Fibroblast of lung (primary cell): ENCODE measurements at regions not wholly inside any gene's neighbourhood (a gene's known extent, or its start where the extent isn't known, plus 50 kb on each side); places are given as distances from the start of the nearest gene placed in this dataset.

Source experiments
- DNase-seq, 2 donors: peaks; one replicate each; pipeline versions ENCODE4 v3.0.0 to v3.0.0-alpha.2; 2010; ENCODE audit warnings: low read depth in 2 of 2
- H2AFZ ChIP-seq: 2 replicates; pipeline ENCODE4 v1.5.1; 2012; ENCODE audit warnings: low read length, control low read depth, inconsistent platforms
- H3K27ac ChIP-seq: 2 replicates; pipeline ENCODE4 v1.5.1; 2011; ENCODE audit warnings: low read length, control low read depth; ENCODE audit not compliant: insufficient read depth
- H3K27me3 ChIP-seq: 2 replicates; pipeline ENCODE4 v1.5.1; 2011; ENCODE audit warnings: mild to moderate bottlenecking, low read length; ENCODE audit not compliant: control insufficient read depth, insufficient read depth
- H3K36me3 ChIP-seq: 2 replicates; pipeline ENCODE4 v1.5.1; 2011; ENCODE audit warnings: low read length; ENCODE audit not compliant: control insufficient read depth, insufficient read depth
- H3K4me1 ChIP-seq: 2 replicates; pipeline ENCODE4 v1.5.1; 2011; ENCODE audit warnings: low read length; ENCODE audit not compliant: control insufficient read depth, insufficient read depth; ENCODE audit errors: extremely low read depth
- H3K4me2 ChIP-seq: 2 replicates; pipeline ENCODE4 v1.5.1; 2011; ENCODE audit warnings: low read length, control low read depth; ENCODE audit not compliant: insufficient read depth; ENCODE audit errors: extremely low read depth
- H3K4me3 ChIP-seq, 4 experiments: fragments of 200-600 bp in 1 of 4; sonication (generic) in 1 of 4; replicated peaks in 1 of 4; 2 replicates each; pipeline ENCODE4 v1.5.1; 2011 to 2016; ENCODE audit warnings: low read length in 4 of 4, low read depth in 3 of 4, mild to moderate bottlenecking in 3 of 4, control low read depth in 2 of 4, inconsistent platforms in 1 of 4, mixed read lengths in 1 of 4; ENCODE audit not compliant: insufficient read depth in 1 of 4; ENCODE audit errors: control extremely low read depth in 1 of 4
- H3K79me2 ChIP-seq: 2 replicates; pipeline ENCODE4 v1.5.1; 2012; ENCODE audit warnings: mild to moderate bottlenecking, low read length, inconsistent platforms; ENCODE audit not compliant: control insufficient read depth, insufficient read depth
- H3K9ac ChIP-seq: 2 replicates; pipeline ENCODE4 v1.5.1; 2011; ENCODE audit warnings: mild to moderate bottlenecking, low read length, control low read depth; ENCODE audit not compliant: insufficient read depth
- H3K9me3 ChIP-seq: 2 replicates; pipeline ENCODE4 v1.5.1; 2012; ENCODE audit warnings: low read depth, low read length; ENCODE audit not compliant: control insufficient read depth, insufficient read depth
- H4K20me1 ChIP-seq: 2 replicates; pipeline ENCODE4 v1.5.1; 2011; ENCODE audit warnings: low read length; ENCODE audit not compliant: control insufficient read depth, insufficient read depth; ENCODE audit errors: extremely low read depth
- CTCF ChIP-seq, 2 donors: IDR thresholded peaks in 1 of 2; conservative IDR thresholded peaks in 1 of 2; 1 replicate in 1 of 2; 2 replicates in 1 of 2; pipeline ENCODE4 v1.5.1; 2011 to 2012; ENCODE audit warnings: low read length in 2 of 2, control low read depth in 1 of 2, inconsistent platforms in 1 of 2, low read depth in 1 of 2, mild to moderate bottlenecking in 1 of 2
- EZH2 ChIP-seq: IDR thresholded peaks from 2 replicates; pipeline ENCODE4 v1.5.1; 2012; ENCODE audit warnings: low read length, control low read depth, mild to moderate bottlenecking; ENCODE audit errors: missing control alignments

DNA sequence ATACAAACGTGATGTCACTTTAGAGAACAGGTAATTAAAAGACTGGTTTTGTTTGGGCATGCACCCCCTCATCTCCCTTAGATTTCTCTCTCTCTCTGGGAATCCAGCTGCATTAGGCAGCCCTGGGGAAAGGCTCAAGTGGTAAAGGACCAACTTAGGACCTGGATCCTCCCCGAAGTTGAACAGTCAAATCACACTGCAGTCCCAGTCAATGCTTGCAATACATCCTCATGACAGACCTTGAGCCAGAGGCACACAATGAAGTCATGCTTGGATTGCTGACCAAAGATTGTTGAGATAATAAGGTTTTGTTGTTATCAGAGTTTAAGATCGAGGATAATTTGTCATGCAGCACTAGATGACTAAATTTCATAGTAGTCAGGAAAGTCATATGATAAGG lies 1285.8 kb upstream of the NCAM2 start:
- no peaks in the 10 kb centered on the region for H3K36me3 ChIP-seq
- no peak overlapping the region for H2AFZ ChIP-seq
- TF ChIP-seq EZH2 (no peak), CTCF (conservative IDR thresholded peaks at IDR 0.05 in 1 of 2, IDR thresholded peaks at IDR 0.05 in 1 of 2; ENCODE audit: low read depth in 1 of 2, low read length in 2 of 2) (no peak)
- DNase-seq = no peak
- H3K79me2 ChIP-seq = no peaks in the 10 kb centered on the region
- no peaks in the 10 kb centered on the region for H3K27me3 ChIP-seq
- H3K4me1 ChIP-seq = no peaks in the 10 kb centered on the region
- H3K4me3 ChIP-seq = no peak overlapping the region
- no peaks in the 10 kb centered on the region for H3K9me3 ChIP-seq
- H3K9ac ChIP-seq = no peak overlapping the region
- no peaks in the 10 kb centered on the region for H4K20me1 ChIP-seq
- no peak overlapping the region for H3K4me2 ChIP-seq
- H3K27ac ChIP-seq = no peak overlapping the region

DNA sequence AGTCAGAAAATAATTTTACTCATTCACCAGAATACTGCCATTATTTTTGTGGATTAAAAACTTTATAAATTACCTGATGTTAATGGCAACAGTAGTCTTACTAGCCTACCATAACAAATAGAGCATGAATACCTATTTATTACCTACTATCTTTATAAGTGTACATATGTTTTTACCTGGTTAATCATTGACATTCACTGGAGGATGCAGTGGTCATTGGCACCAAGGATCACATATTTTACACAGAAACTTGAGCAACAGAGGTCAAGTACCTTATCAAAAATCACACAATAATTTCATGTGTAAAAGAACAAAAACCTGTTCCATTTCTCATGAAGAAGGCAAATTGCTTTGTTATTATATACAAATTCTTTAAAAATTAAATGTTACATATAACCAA lies 1284.9 kb upstream of the NCAM2 start:
- Histone ChIP-seq H3K4me1 (no peaks in the 10 kb centered on the region), H3K36me3 (no peaks in the 10 kb centered on the region), H3K4me3 (no peak overlapping the region), H3K27ac (no peak overlapping the region), H4K20me1 (no peaks in the 10 kb centered on the region), H3K9me3 (no peaks in the 10 kb centered on the region), H3K9ac (no peak overlapping the region), H2AFZ (no peak overlapping the region), H3K27me3 (no peaks in the 10 kb centered on the region), H3K4me2 (no peak overlapping the region), H3K79me2 (no peaks in the 10 kb centered on the region)
- TF ChIP-seq EZH2 = no peak
- TF ChIP-seq CTCF (conservative IDR thresholded peaks at IDR 0.05 in 1 of 2, IDR thresholded peaks at IDR 0.05 in 1 of 2; ENCODE audit: low read depth in 1 of 2, low read length in 2 of 2) = no peak
- no peak for DNase-seq

- TF ChIP-seq CTCF (conservative IDR thresholded peaks at IDR 0.05 in 1 of 2, IDR thresholded peaks at IDR 0.05 in 1 of 2; ENCODE audit: low read depth in 1 of 2, low read length in 2 of 2) (no peak), EZH2 (no peak)
- Histone ChIP-seq H3K27me3 (no peaks in the 10 kb centered on the region), H3K9ac (no peak overlapping the region), H4K20me1 (no peaks in the 10 kb centered on the region), H3K4me3 (no peak overlapping the region), H3K27ac (no peak overlapping the region), H2AFZ (no peak overlapping the region), H3K9me3 (no peaks in the 10 kb centered on the region), H3K79me2 (no peaks in the 10 kb centered on the region), H3K4me2 (no peak overlapping the region), H3K36me3 (no peaks in the 10 kb centered on the region), H3K4me1 (no peaks in the 10 kb centered on the region)
- DNase-seq = no peak
Measured at GRCh38 chr21:19724081-19724480, 1274.1 kb upstream of the NCAM2 start.
